ENCODE measurements at regions not wholly inside any gene's neighbourhood (a gene's known extent, or its start where the extent isn't known, plus 50 kb on each side); places are given as distances from the start of the nearest gene placed in this dataset.

DNA sequence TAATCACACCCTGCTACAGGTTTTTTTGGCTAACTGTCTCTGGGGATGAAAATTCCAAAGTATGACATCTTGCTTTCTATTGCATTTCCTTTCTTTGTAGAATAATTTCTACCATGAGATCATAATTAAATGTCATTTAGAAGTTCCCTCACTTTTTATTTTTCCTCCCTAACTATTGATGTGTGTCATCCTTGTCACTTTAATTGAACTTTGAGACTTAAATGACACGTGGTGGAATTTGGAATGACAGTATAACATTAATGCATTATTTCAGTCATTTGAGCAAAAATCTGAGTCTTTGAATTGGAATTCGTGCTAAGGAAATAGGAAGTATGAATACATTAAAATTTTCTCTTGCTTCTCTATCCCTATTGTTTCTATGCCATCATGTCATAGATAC lies 745.4 kb downstream of the PDHA2 start:
- no peak for TF ChIP-seq NFIC (IDR thresholded peaks at IDR 0.05)
- TF ChIP-seq FOXM1 (IDR thresholded peaks at IDR 0.05; ENCODE audit: borderline replicate concordance, low read depth), result no peak
- no peak for TF ChIP-seq YY1 (IDR thresholded peaks at IDR 0.05; ENCODE audit: low read depth)
- TF ChIP-seq EGR1 (IDR thresholded peaks at IDR 0.05), result no peak
- TF ChIP-seq USF1 (IDR thresholded peaks at IDR 0.05), result no peak
- TF ChIP-seq, protein P1, sequence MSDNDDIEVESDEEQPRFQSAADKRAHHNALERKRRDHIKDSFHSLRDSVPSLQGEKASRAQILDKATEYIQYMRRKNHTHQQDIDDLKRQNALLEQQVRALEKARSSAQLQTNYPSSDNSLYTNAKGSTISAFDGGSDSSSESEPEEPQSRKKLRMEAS (IDR thresholded peaks at IDR 0.05), result no peak

DNA sequence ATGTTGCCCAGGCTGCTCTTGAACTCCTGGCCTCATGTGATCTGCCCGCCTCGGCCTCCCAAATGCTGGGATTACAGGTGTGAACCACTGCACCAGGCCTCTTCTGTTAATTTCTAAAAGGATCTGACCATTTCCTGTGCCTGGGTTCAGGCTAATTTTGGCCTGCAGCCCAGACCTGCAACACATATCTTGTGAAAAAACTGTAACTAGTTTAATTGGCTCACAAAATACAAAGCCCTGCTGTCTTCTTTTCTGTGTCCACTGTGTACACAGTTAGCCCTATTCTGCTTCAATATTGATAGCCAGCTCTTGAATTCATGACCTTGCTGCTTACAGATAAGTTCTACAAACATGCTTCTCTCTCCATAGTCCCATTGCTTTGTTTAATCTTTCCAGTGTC lies 753.5 kb downstream of the PDHA2 start:
- TF ChIP-seq, protein P1 (IDR thresholded peaks at IDR 0.05), result no peak
- 0 out of 2 replicates have a peak, but pooled peaks have one; percentile 18 for TF ChIP-seq NFIC (IDR thresholded peaks at IDR 0.05)

DNA sequence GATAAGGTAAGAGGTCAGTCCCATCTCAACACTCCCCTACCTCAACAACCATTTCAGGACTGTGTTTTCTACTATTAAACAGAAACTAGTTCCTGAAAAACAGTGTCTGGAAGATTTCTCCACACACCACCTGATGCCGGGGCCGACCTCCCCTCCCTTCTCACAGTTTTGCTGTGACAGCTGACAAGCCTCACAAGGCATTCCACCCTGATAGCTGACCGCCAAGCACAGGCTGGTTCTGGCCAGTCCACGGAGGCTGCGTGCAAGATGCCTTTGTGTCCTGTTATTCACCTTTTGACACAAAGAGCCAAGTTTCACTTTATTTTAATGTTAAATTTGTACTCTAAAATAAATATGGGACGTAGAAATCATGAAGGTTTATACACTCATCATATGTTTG lies 758.6 kb downstream of the PDHA2 start:
- no peak for TF ChIP-seq REST (IDR thresholded peaks at IDR 0.05; ENCODE audit: low read depth)
- TF ChIP-seq FOXM1 (IDR thresholded peaks at IDR 0.05; ENCODE audit: borderline replicate concordance, low read depth), result no peak
- no peak for TF ChIP-seq NFIC (IDR thresholded peaks at IDR 0.05)
- TF ChIP-seq EP300 (IDR thresholded peaks at IDR 0.05; ENCODE audit: borderline replicate concordance), result no peak
- no peak for TF ChIP-seq TEAD4 (IDR thresholded peaks at IDR 0.05)
- TF ChIP-seq YY1 (IDR thresholded peaks at IDR 0.05; ENCODE audit: low read depth), result no peak
- no peak for TF ChIP-seq CEBPB (IDR thresholded peaks at IDR 0.05)
- TF ChIP-seq, protein P1 (IDR thresholded peaks at IDR 0.05), result no peak
- TF ChIP-seq USF1 (IDR thresholded peaks at IDR 0.05), result no peak
- TF ChIP-seq TAF1 (IDR thresholded peaks at IDR 0.05; ENCODE audit: low read depth), result no peak
- no peak for TF ChIP-seq TCF12 (IDR thresholded peaks at IDR 0.05; ENCODE audit: low read depth)
- no peak for TF ChIP-seq CREB1 (IDR thresholded peaks at IDR 0.05; ENCODE audit: low read depth)
- no peak for TF ChIP-seq RAD21 (IDR thresholded peaks at IDR 0.05; ENCODE audit: low read depth)
- TF ChIP-seq EGR1 (IDR thresholded peaks at IDR 0.05), result no peak
- no peak for TF ChIP-seq ZBTB7A (IDR thresholded peaks at IDR 0.05; ENCODE audit: low read depth)

GRCh38 chr4:96599752-96600151 lies 759.9 kb downstream of the PDHA2 start:
- no peak for TF ChIP-seq RAD21 (IDR thresholded peaks at IDR 0.05; ENCODE audit: low read depth)
- TF ChIP-seq CREB1 (IDR thresholded peaks at IDR 0.05; ENCODE audit: low read depth), result no peak
- TF ChIP-seq CEBPB (IDR thresholded peaks at IDR 0.05), result no peak
- TF ChIP-seq, protein P1 (IDR thresholded peaks at IDR 0.05), result no peak
- TF ChIP-seq TAF1 (IDR thresholded peaks at IDR 0.05; ENCODE audit: low read depth), result no peak
- TF ChIP-seq FOXM1 (IDR thresholded peaks at IDR 0.05; ENCODE audit: borderline replicate concordance, low read depth), result no peak
- no peak for TF ChIP-seq EP300 (IDR thresholded peaks at IDR 0.05; ENCODE audit: borderline replicate concordance)
- TF ChIP-seq ZBTB7A (IDR thresholded peaks at IDR 0.05; ENCODE audit: low read depth), result no peak
- TF ChIP-seq TEAD4 (IDR thresholded peaks at IDR 0.05), result no peak
- no peak for TF ChIP-seq TCF12 (IDR thresholded peaks at IDR 0.05; ENCODE audit: low read depth)
- no peak for TF ChIP-seq REST (IDR thresholded peaks at IDR 0.05; ENCODE audit: low read depth)
- no peak for TF ChIP-seq YY1 (IDR thresholded peaks at IDR 0.05; ENCODE audit: low read depth)

DNA sequence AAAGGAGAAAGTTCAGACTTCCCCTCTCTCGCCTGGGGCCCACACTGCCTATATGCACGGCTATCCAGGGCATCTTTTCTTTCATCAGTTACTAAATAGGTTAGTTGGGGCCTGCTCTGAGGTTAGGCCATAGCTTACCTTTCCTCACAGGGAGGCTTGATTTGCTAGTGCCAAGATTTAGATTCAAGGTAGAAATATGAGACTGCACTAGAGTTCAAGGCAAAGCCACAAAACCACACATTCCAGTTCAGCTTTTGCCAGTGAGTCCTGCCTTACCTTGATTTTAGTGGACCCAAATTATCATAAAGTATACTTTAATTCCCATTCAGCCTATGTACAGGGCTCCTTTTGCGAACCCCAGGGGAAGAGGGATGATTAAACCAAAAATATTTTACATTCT lies 762.8 kb downstream of the PDHA2 start:
- no peak for TF ChIP-seq EP300 (IDR thresholded peaks at IDR 0.05; ENCODE audit: borderline replicate concordance)
- TF ChIP-seq FOXM1 (IDR thresholded peaks at IDR 0.05; ENCODE audit: borderline replicate concordance, low read depth), result no peak
- TF ChIP-seq ZBTB7A (IDR thresholded peaks at IDR 0.05; ENCODE audit: low read depth), result no peak
- TF ChIP-seq CEBPB (IDR thresholded peaks at IDR 0.05), result no peak
- TF ChIP-seq YY1 (IDR thresholded peaks at IDR 0.05; ENCODE audit: low read depth), result no peak
- no peak for TF ChIP-seq TEAD4 (IDR thresholded peaks at IDR 0.05)

DNA sequence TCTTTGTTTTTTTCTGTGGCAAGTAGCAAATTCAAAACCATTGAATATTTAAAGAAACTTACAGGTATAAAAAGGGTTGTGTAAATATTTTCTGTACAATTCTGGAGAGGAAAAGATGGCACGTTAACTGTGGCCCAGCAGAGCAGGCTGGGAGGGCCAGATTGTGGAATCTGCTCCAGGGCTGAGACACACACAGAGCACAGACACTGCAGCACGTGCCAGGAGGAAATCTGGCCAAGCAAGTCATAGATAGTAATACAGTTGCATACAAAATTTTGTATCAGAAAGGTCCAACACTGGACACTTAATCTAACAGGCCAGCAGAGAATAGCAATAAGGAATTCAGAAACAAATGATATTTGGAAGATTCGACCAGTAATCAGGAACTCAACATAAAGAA lies 763.7 kb downstream of the PDHA2 start:
- no peak for TF ChIP-seq EGR1 (IDR thresholded peaks at IDR 0.05)

Data from Ishikawa (cell line).